Sigmoid colon (tissue), 4 donors: ENCODE measurements at regions not wholly inside any gene's neighbourhood (a gene's known extent, or its start where the extent isn't known, plus 50 kb on each side); places are given as distances from the start of the nearest gene placed in this dataset.

Experiments used
- CTCF ChIP-seq, 4 experiments: fragments of 450-650 bp in 3 of 4; fragments of 200-600 bp in 1 of 4; IDR thresholded peaks; one replicate each; pipeline ENCODE4 v1.5.1; 2016 to 2019; ENCODE audit warnings: antibody characterized with exemption in 4 of 4, mild to moderate bottlenecking in 3 of 4, moderate library complexity in 2 of 4
- EP300 ChIP-seq, 4 donors: sonication (generic); formaldehyde crosslinking; IDR thresholded peaks; one replicate each; pipeline ENCODE4 v1.6.1; 2017; ENCODE audit warnings: antibody characterized with exemption in 4 of 4
- POLR2A ChIP-seq, 2 donors: fragments of 450-650 bp; IDR thresholded peaks; one replicate each; pipeline ENCODE4 v1.6.1; 2016; ENCODE audit warnings: antibody characterized with exemption in 2 of 2, mild to moderate bottlenecking in 2 of 2, moderate library complexity in 2 of 2
- POLR2AphosphoS5 ChIP-seq, 4 donors: sonication (generic); formaldehyde crosslinking; IDR thresholded peaks; one replicate each; pipeline ENCODE4 v1.6.1; 2017; ENCODE audit warnings: antibody characterized with exemption in 4 of 4

GRCh38 chr3:153334558-153334957, 172.5 kb downstream of the RAP2B start:
- TF ChIP-seq CTCF (IDR thresholded peaks at IDR 0.05) (no peak), POLR2A (IDR thresholded peaks at IDR 0.05) (no peak), POLR2AphosphoS5 (IDR thresholded peaks at IDR 0.05) (no peak), EP300 (IDR thresholded peaks at IDR 0.05) (no peak)
